ENCODE measurements at regions not wholly inside any gene's neighbourhood (a gene's known extent, or its start where the extent isn't known, plus 50 kb on each side); places are given as distances from the start of the nearest gene placed in this dataset.

DNA sequence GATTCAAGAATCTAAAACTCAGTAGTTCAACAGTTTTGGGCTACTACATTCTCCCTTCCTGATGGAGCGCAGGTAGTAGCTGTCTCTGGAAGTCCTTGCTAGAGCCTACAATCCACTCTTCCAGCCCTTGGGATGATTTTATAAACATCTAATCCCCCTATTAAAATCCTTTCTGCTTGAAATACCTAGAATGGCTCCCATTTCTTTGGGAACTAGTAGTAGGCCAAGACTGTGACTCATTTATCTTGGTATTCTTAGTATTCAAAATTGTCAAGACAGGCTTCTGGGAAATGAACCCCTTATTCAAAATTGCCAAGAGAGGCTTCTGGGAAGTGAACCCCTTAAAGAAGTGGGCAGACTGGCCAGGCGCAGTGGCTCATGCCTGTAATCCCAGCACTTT is 142.5 kb upstream of the FGGY start:
- TF ChIP-seq, protein P1, sequence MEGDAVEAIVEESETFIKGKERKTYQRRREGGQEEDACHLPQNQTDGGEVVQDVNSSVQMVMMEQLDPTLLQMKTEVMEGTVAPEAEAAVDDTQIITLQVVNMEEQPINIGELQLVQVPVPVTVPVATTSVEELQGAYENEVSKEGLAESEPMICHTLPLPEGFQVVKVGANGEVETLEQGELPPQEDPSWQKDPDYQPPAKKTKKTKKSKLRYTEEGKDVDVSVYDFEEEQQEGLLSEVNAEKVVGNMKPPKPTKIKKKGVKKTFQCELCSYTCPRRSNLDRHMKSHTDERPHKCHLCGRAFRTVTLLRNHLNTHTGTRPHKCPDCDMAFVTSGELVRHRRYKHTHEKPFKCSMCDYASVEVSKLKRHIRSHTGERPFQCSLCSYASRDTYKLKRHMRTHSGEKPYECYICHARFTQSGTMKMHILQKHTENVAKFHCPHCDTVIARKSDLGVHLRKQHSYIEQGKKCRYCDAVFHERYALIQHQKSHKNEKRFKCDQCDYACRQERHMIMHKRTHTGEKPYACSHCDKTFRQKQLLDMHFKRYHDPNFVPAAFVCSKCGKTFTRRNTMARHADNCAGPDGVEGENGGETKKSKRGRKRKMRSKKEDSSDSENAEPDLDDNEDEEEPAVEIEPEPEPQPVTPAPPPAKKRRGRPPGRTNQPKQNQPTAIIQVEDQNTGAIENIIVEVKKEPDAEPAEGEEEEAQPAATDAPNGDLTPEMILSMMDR (IDR thresholded peaks at IDR 0.05) = no peak
- TF ChIP-seq POLR2A (IDR thresholded peaks at IDR 0.05) = no peak

Measured in ovary (tissue), 3 donors.